ENCODE measurements at regions not wholly inside any gene's neighbourhood (a gene's known extent, or its start where the extent isn't known, plus 50 kb on each side); places are given as distances from the start of the nearest gene placed in this dataset.

- no peak for TF ChIP-seq ZNF513 (CRISPR knock-in tag; conservative IDR thresholded peaks at IDR 0.05)
These were observed 72.0 kb upstream of the SMNDC1 start (continued) for GRCh38 chr10:110376767-110377160.

- TF ChIP-seq ZNF280D (CRISPR knock-in tag; IDR thresholded peaks at IDR 0.05) (no peak), HNRNPH1 (optimal IDR thresholded peaks at IDR 0.05; ENCODE audit: low read depth, low read length) (no peak), IRF9 (CRISPR knock-in tag; IDR thresholded peaks at IDR 0.05; ENCODE audit: borderline replicate concordance) (no peak), ZFP37 (CRISPR knock-in tag; IDR thresholded peaks at IDR 0.05; ENCODE audit: borderline replicate concordance) (no peak), PRMT3 (CRISPR knock-in tag; IDR thresholded peaks at IDR 0.05; ENCODE audit: borderline replicate concordance, low read depth) (no peak), PLSCR1 (CRISPR knock-in tag; IDR thresholded peaks at IDR 0.05; ENCODE audit: borderline replicate concordance) (no peak), SP2 (CRISPR knock-in tag; IDR thresholded peaks at IDR 0.05) (no peak), THRA (CRISPR knock-in tag; IDR thresholded peaks at IDR 0.05; ENCODE audit: borderline replicate concordance) (no peak)
- DNase-seq (ENCODE audit: low spot score) (no peak), ATAC-seq (no peak), FAIRE-seq (no peak)
- Histone ChIP-seq H3K79me2 (ENCODE audit: insufficient read depth, low read length) (no peaks in the 10 kb centered on the region), H3K27ac (ENCODE audit: extremely low read length, insufficient read depth, low read length) (no peak overlapping the region), H3K27me3 (ENCODE audit: control insufficient read depth in 1 of 2, insufficient read depth in 2 of 2, low read length in 2 of 2) (peaks cover 0 to 9% of the 10 kb centered on the region in 2 experiments; a peak in 2 of 5 replicates), H3K4me2 (ENCODE audit: low read depth, low read length) (no peak overlapping the region), H3K4me1 (ENCODE audit: insufficient read depth, low read length) (peaks cover 21% of the 10 kb centered on the region), H3K9ac (ENCODE audit: insufficient read depth, low read depth, low read length) (no peak overlapping the region), H2AFZ (ENCODE audit: low read length) (no peak overlapping the region), H3K36me3 (replicated peaks in 1 of 2; ENCODE audit: control insufficient read depth in 1 of 2, insufficient read depth in 2 of 2, low read length in 2 of 2) (no peaks in the 10 kb centered on the region), H3K4me3 (replicated peaks in 1 of 3; ENCODE audit: insufficient read depth in 1 of 3, low read depth in 2 of 3, low read length in 3 of 3) (no peak overlapping the region), H3K9me3 (ENCODE audit: low read length) (no peaks in the 10 kb centered on the region), H4K20me1 (ENCODE audit: insufficient read depth, low read length) (no peaks in the 10 kb centered on the region)
- BruUV-seq (replicated peaks): no TSS peak
- POLR2A ChIA-PET: no interaction called here
- CTCF ChIA-PET (ENCODE audit: low intra/inter-chr PET ratio, low total read pairs): no interaction called here
- WGBS (ENCODE audit: low lambda C conversion rate): 6% methylated on average over 4 of the region's 4 CpGs
- intact Hi-C loops (cut with micrococcal nuclease; ENCODE audit: unreplicated experiment) (no loop called here), in situ Hi-C loops (cut with HindIII; ENCODE audit: extremely low pct_ligation_motif_present, low pct_unique_long_range_greater_than_20kb) (no loop called here)
These were observed 73.3 kb upstream of the SMNDC1 start for GRCh38 chr10:110378006-110378405.

Measured in HepG2 (cell line).